ENCODE measurements at regions not wholly inside any gene's neighbourhood (a gene's known extent, or its start where the extent isn't known, plus 50 kb on each side); places are given as distances from the start of the nearest gene placed in this dataset.

GRCh38 chr12:127886827-127887226, 380.1 kb upstream of the TMEM132C start:
- intact Hi-C loops (cut with micrococcal nuclease), result no loop called here

More at GRCh38 chr12:127886827-127887226, 380.1 kb upstream of the TMEM132C start:
- H3K27ac ChIP-seq (ENCODE audit: insufficient read depth, low read depth, low read length), result no peak overlapping the region
- H3K9ac ChIP-seq (replicated peaks; ENCODE audit: extremely low read depth, insufficient read depth, low read length), result no peak overlapping the region
- no peaks in the 10 kb centered on the region for H3K79me2 ChIP-seq (ENCODE audit: control insufficient read depth, insufficient read depth, low read length)
- no TSS peak for BruUV-seq (replicated peaks)
- no peaks in the 10 kb centered on the region for H3K4me1 ChIP-seq (ENCODE audit: control insufficient read depth, extremely low read depth, insufficient read depth, low read length)
- DNase-seq (ENCODE audit: low read depth, low spot score), result no peak
- no peaks in the 10 kb centered on the region for H3K9me1 ChIP-seq (replicated peaks; ENCODE audit: control insufficient read depth, extremely low read depth, insufficient read depth, low read length)
- H3K27me3 ChIP-seq (ENCODE audit: control insufficient read depth in 2 of 2, insufficient read depth in 2 of 2, low read length in 2 of 2), result no peaks in the 10 kb centered on the region
- H2AFZ ChIP-seq (ENCODE audit: low read depth, low read length), result no peak overlapping the region
- CTCF ChIA-PET, result no interaction called here
- no peak overlapping the region for H3K4me2 ChIP-seq (ENCODE audit: insufficient read depth, low read length)
- POLR2A ChIA-PET, result no interaction called here
- H3K36me3 ChIP-seq (ENCODE audit: control insufficient read depth in 2 of 2, extremely low read depth in 1 of 2, insufficient read depth in 2 of 2, low read length in 2 of 2), result no peaks in the 10 kb centered on the region
- H3K9me3 ChIP-seq (replicated peaks; ENCODE audit: control insufficient read depth, insufficient read depth, low read length), result peaks cover 2% of the 10 kb centered on the region
- no peak for FAIRE-seq
- TF ChIP-seq FOS (IDR thresholded peaks at IDR 0.05; ENCODE audit: borderline replicate concordance, insufficient read depth, low read length), result no peak
- TF ChIP-seq MYC (IDR thresholded peaks at IDR 0.05; ENCODE audit: low read depth, low read length), result no peak
- no peak for TF ChIP-seq GATA2 (IDR thresholded peaks at IDR 0.05; ENCODE audit: insufficient read depth, insufficient read length, low read depth, low read length)
- no peak for TF ChIP-seq POLR2AphosphoS5 (IDR thresholded peaks at IDR 0.05; ENCODE audit: insufficient read depth, low read depth, low read length)
- TF ChIP-seq POLR2A (IDR thresholded peaks at IDR 0.05; ENCODE audit: low read depth, low read length), result no peak
- TF ChIP-seq, protein P1, sequence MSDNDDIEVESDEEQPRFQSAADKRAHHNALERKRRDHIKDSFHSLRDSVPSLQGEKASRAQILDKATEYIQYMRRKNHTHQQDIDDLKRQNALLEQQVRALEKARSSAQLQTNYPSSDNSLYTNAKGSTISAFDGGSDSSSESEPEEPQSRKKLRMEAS (IDR thresholded peaks at IDR 0.05; ENCODE audit: insufficient read depth, insufficient read length), result no peak
- no peak for TF ChIP-seq CTCF (IDR thresholded peaks at IDR 0.05; ENCODE audit: extremely low read depth in 1 of 2, insufficient read depth in 1 of 2, low read depth in 1 of 2, low read length in 2 of 2)
- TF ChIP-seq EZH2 (IDR thresholded peaks at IDR 0.05; ENCODE audit: borderline replicate concordance, low read depth, low read length, severe bottlenecking), result no peak
- TF ChIP-seq JUN (IDR thresholded peaks at IDR 0.05; ENCODE audit: borderline replicate concordance, insufficient read depth, insufficient read length, low read depth), result no peak
- H4K20me1 ChIP-seq (replicated peaks; ENCODE audit: control insufficient read depth, extremely low read depth, insufficient read depth, low read length), result no peaks in the 10 kb centered on the region
- no peak overlapping the region for H3K4me3 ChIP-seq (replicated peaks in 1 of 3; ENCODE audit: insufficient read depth in 1 of 3, low read depth in 1 of 3, low read length in 3 of 3)
- dilution Hi-C loops (cut with MboI; ENCODE audit: extremely low pct_ligation_motif_present, low sequenced_read_pairs), result no loop called here

Data from endothelial cell of umbilical vein (primary cell).